AG10803 (cell line): ENCODE measurements at regions not wholly inside any gene's neighbourhood (a gene's known extent, or its start where the extent isn't known, plus 50 kb on each side); places are given as distances from the start of the nearest gene placed in this dataset.

Source experiments
- DNase-seq: peaks from one replicate; pipeline ENCODE4 v3.0.0; 2010; ENCODE audit warnings: low read depth
- H3K4me3 ChIP-seq: 2 replicates; pipeline ENCODE4 v1.5.1; 2011; ENCODE audit warnings: mild to moderate bottlenecking, low read length, control low read depth
- TF ChIP-seq, protein P1 (sequence below): conservative IDR thresholded peaks from 2 replicates; pipeline ENCODE4 v1.5.1; 2011; ENCODE audit warnings: mild to moderate bottlenecking, low read length, control low read depth, inconsistent platforms

DNA sequence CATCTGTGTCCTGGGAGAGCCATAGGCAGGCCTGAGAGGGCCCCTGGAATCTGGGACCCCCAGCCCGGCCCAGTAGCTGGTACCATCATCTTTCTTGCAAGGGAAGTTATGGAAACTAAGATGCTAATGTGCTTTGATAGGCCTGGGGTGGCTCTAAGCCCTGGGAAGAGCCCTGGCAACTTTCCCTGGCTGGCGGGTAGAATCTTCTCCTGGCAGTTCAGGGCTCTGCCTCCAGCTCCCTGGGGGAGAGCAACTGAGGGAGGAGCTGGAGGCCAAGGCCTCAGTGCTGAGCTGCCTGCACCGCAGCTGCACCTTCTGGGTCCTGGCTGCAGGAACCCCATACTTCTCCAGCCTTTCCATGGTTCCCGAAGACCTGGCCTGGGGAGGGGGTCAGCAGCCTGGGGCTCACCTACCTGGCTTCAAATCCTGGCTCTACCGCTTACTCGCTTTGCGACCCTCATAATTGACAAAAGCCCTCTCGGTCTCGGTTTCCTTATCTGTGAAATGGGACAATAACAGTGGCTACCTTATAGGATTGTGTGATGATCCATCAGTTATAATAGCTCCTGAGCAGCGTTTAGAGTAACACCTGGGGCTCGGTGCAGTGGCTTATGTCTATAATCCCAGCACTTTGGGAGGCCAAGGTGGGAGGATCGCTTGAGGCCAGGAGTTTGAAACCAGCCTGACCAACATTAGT lies 333.7 kb downstream of the SEC14L1 start:
- no peak overlapping the region for H3K4me3 ChIP-seq
- peak; percentile 63 for DNase-seq
- TF ChIP-seq, protein P1, sequence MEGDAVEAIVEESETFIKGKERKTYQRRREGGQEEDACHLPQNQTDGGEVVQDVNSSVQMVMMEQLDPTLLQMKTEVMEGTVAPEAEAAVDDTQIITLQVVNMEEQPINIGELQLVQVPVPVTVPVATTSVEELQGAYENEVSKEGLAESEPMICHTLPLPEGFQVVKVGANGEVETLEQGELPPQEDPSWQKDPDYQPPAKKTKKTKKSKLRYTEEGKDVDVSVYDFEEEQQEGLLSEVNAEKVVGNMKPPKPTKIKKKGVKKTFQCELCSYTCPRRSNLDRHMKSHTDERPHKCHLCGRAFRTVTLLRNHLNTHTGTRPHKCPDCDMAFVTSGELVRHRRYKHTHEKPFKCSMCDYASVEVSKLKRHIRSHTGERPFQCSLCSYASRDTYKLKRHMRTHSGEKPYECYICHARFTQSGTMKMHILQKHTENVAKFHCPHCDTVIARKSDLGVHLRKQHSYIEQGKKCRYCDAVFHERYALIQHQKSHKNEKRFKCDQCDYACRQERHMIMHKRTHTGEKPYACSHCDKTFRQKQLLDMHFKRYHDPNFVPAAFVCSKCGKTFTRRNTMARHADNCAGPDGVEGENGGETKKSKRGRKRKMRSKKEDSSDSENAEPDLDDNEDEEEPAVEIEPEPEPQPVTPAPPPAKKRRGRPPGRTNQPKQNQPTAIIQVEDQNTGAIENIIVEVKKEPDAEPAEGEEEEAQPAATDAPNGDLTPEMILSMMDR = no peak

DNA sequence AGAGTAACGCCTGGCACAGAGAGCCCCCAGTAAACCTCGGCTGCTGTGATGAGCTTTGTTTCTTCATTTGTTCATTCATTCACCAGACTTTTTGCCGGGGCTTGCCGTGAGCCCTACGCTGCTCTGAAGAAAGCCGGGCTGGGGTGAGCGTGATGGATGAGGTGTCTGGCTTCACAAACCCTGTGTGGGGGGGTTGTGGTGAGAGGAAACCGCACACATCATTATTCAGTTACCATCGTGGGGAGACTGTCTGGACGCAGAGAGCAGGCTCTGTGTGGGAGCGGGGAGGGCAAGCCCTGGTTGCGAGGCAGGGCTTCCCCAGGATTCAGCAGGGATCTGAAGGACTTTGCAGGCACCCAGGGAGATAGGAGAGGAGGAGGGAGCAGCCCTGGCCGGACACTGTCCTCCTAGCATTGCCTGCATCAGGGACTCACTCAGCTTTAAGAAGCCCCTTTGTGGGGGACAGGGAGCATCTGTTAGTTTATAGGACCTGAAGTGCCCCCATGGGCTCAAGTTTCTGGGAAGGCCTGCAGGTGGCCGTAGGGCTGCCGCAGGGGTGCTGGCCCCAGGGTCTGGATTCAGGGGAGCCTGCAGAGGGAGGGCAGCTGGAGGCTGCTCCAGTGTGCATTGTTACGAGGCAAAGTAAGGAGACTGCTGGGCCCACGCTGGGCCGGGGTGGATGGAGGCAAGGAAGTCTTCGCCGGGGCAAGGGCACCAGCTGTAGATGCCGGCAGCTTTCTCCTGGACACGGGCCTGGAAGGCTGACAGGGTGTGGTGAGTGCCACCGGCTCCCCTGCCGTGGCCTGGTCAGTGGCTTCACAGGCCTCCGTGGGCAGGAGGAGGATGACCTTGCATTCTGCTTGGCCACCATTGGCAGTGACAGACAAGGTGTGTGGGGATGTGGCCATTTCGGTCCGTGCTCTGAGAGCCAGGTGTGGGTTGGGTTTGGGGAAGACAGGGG lies 334.5 kb downstream of the SEC14L1 start:
- H3K4me3 ChIP-seq = no peak overlapping the region
- TF ChIP-seq, protein P1 = no peak
- DNase-seq = peak; percentile 89

DNA sequence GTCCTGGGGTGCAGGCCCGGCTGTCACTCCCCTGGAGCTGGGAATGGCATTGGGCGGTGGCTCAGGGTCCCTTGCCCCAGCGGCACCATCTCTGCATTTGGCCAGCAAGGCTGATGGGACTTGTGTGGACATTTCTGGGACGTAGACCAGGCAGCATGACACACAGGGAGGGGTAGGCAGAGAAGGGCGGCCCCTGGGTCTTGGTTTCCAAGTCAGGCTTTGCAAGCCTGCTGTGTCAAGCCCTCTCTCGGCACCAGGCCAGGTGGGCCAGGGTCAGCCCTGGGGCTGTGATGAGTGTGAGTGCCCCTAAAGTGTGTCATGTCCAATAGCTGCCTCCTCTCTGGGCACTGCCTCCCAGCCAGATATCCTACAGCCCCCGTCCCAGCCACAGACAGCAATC lies 335.2 kb downstream of the SEC14L1 start:
- DNase-seq = no peak
- H3K4me3 ChIP-seq = no peak overlapping the region
- TF ChIP-seq, protein P1 = no peak

DNA sequence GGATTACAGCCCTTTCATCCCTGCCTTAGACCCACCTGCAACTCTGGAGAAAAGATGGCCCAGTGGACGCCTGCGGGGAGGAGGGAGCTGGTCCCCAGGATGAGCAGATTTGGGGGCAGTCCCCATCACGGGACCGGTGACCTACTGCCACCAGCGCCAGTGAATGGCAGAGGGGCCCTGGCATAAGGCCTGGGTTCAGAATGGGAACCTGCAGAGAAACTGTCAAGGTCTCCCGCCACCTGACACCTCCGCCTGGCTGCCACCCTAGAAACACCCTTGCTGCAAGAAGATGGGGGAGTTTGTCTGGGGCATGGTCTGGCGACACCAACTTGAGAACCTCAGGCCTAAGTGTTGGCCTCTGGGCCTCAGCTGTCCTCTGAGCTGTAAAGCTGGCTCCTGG lies 335.7 kb downstream of the SEC14L1 start:
- DNase-seq = no peak
- TF ChIP-seq, protein P1 = no peak
- H3K4me3 ChIP-seq = no peak overlapping the region

DNA sequence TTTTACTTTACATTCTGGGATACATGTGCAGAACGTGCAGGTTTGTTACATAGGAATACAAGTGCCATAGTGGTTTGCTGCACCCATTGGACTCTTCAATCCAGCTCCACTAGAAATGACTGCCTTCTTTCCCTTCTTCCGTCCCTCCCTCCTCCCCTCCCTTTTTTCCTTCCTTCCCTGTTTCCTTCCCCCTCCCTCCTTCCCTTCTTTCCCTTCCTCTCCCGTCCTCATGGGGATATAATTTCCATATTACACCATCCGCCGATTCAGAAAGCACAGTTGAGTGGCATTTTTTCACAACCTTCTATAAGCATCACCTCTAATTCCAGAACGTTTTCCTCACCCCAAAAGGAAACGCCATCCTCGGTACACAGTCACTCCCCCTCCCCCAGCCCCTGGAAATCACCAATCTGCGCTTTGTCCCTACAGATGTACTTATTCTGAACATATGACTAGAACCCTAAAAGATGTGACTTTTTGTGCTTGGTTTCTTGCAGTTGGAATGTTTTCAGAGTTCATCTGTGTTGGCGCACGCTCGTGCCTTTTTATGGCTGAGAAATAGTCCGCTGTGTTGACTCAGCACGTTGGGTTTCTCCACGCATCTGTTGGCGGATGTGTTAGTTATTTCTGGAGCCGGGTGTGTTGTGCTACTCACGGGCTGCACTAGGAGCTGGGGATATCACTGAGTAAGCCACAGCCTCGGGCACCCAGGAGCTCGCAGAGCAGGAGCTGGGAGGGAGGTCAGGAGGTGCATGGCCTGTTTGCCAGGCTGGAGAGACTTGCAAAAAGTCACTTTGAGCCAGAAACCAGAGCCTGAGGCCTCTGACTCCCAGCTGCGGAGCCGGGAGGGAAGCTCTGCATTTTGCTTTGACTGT lies 336.4 kb downstream of the SEC14L1 start:
- H3K4me3 ChIP-seq = peak overlapping the region; percentile 18
- TF ChIP-seq, protein P1 = peak; percentile 32
- DNase-seq = peak; percentile 99

DNA sequence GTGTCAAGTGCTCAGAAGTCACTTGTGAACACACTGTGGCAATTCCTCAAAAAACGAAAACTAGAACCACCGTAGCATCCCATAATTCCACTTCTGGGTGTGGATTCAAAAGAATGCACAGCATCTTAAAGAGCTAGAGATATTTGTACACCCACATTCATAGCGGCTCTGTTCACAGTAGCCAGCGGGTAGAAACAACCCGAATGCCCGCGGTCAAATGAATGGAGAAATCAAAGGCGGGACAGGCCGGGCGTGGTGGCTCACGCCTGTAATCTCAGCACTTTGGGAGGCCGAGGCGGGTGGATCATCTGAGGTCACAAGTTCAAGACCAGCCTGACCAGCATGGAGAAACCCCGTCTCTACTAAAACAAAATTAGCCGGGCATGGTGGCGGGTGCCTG lies 337.5 kb downstream of the SEC14L1 start:
- peak; percentile 46 for DNase-seq
- H3K4me3 ChIP-seq = no peak overlapping the region
- TF ChIP-seq, protein P1 = no peak
